ENCODE measurements at regions not wholly inside any gene's neighbourhood (a gene's known extent, or its start where the extent isn't known, plus 50 kb on each side); places are given as distances from the start of the nearest gene placed in this dataset.

- no peak for DNase-seq (ENCODE audit: extremely low spot score, unreplicated experiment)
- Mint-ChIP-seq H3K27ac (ENCODE audit: unreplicated experiment) (no peak overlapping the region), H3K36me3 (ENCODE audit: unreplicated experiment) (peaks cover 13% of the 10 kb centered on the region), H3K4me1 (ENCODE audit: unreplicated experiment) (peaks cover 19% of the 10 kb centered on the region), H3K27me3 (ENCODE audit: unreplicated experiment) (no peaks in the 10 kb centered on the region), H3K9me3 (ENCODE audit: unreplicated experiment) (peaks cover 16% of the 10 kb centered on the region), H3K4me3 (ENCODE audit: unreplicated experiment) (no peak overlapping the region)
- TF ChIP-seq, protein P1, sequence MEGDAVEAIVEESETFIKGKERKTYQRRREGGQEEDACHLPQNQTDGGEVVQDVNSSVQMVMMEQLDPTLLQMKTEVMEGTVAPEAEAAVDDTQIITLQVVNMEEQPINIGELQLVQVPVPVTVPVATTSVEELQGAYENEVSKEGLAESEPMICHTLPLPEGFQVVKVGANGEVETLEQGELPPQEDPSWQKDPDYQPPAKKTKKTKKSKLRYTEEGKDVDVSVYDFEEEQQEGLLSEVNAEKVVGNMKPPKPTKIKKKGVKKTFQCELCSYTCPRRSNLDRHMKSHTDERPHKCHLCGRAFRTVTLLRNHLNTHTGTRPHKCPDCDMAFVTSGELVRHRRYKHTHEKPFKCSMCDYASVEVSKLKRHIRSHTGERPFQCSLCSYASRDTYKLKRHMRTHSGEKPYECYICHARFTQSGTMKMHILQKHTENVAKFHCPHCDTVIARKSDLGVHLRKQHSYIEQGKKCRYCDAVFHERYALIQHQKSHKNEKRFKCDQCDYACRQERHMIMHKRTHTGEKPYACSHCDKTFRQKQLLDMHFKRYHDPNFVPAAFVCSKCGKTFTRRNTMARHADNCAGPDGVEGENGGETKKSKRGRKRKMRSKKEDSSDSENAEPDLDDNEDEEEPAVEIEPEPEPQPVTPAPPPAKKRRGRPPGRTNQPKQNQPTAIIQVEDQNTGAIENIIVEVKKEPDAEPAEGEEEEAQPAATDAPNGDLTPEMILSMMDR (IDR thresholded peaks at IDR 0.05) = no peak
These were observed 74.9 kb upstream of the ZNF280D start for GRCh38 chr15:56808160-56808559.

DNA sequence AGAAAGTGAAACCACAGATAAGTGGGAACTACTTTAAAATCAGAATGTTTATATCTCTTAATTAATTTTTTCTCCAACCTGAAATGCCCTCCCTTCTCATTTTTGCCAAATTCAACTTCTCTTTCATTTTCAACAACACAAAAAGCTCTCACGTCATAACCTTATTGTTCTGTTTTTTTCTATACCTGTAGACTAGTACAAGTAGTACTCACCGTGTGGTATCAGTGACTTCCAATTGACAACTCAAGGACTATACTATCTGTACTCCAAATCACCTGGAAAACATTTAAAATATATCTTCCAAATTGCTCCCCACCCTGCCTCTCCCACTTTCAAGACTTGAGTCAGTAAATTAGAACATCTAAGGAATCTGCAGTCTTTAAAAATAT is 72.8 kb upstream of the ZNF280D start:
- H3K27me3 Mint-ChIP-seq (ENCODE audit: unreplicated experiment) = no peaks in the 10 kb centered on the region
- H3K27ac Mint-ChIP-seq (ENCODE audit: unreplicated experiment) = peak overlapping the region; percentile 43
- peaks cover 16% of the 10 kb centered on the region for H3K9me3 Mint-ChIP-seq (ENCODE audit: unreplicated experiment)
- TF ChIP-seq, protein P1 (IDR thresholded peaks at IDR 0.05) = no peak
- peaks cover 19% of the 10 kb centered on the region for H3K4me1 Mint-ChIP-seq (ENCODE audit: unreplicated experiment)
- DNase-seq (ENCODE audit: extremely low spot score, unreplicated experiment) = no peak
- H3K36me3 Mint-ChIP-seq (ENCODE audit: unreplicated experiment) = peaks cover 13% of the 10 kb centered on the region
- peak overlapping the region; percentile 30 for H3K4me3 Mint-ChIP-seq (ENCODE audit: unreplicated experiment)

DNA sequence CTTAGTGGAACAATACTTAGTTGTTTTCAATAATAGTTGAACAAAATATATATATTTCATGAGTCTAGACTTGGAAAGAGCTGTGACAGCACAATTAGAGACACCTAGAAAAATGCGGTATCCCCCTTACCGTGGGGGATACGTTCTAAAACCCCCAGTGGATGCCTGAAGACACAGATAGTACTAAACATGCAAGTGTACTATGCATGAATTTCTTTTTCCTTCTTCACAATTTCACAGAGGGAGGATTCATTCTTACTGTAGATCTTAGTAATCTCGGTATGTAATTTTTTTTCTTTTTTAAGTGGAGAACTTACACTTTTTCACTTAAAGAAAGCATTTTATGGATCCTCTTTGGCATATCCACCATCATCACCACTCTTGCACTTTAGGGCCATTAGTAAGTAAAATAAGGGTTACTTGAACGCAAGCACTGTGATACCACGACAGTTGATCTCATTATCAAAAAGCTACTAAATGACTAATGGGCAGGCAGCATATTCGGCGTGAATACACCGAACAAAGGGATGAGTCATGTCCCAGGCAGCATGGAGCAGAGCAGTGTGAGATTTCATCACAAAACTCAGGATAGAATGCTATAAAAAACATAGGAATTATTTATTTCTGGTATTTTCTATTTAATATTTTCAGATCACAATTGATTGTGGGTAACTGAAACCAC is 72.3 kb upstream of the ZNF280D start:
- peaks cover 13% of the 10 kb centered on the region for H3K36me3 Mint-ChIP-seq (ENCODE audit: unreplicated experiment)
- no peaks in the 10 kb centered on the region for H3K27me3 Mint-ChIP-seq (ENCODE audit: unreplicated experiment)
- peaks cover 19% of the 10 kb centered on the region for H3K4me1 Mint-ChIP-seq (ENCODE audit: unreplicated experiment)
- no peak for DNase-seq (ENCODE audit: extremely low spot score, unreplicated experiment)
- H3K27ac Mint-ChIP-seq (ENCODE audit: unreplicated experiment) = peak overlapping the region; percentile 43
- peak overlapping the region; percentile 18 for H3K4me3 Mint-ChIP-seq (ENCODE audit: unreplicated experiment)
- TF ChIP-seq, protein P1 (IDR thresholded peaks at IDR 0.05) = no peak
- H3K9me3 Mint-ChIP-seq (ENCODE audit: unreplicated experiment) = peaks cover 16% of the 10 kb centered on the region

DNA sequence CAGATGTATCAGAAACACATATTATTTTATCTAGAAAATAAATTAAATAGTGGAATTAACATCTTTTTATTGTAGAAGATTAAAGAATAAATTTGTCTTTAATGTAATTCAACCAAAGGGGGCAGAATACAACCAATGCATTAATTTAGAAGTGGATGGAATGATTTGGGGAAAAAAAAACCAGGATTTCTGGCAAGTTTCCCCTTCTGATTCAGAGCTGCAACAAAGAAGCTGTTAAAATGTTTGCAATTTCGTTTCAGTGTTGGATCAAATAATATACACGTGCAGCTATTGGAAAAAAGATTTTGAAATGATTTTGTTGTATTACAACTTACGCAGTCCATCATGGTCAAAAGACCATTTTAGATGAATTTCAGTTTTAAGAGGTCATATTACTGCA is 71.6 kb upstream of the ZNF280D start:
- peaks cover 16% of the 10 kb centered on the region for H3K9me3 Mint-ChIP-seq (ENCODE audit: unreplicated experiment)
- H3K4me3 Mint-ChIP-seq (ENCODE audit: unreplicated experiment) = no peak overlapping the region
- no peak for DNase-seq (ENCODE audit: extremely low spot score, unreplicated experiment)
- H3K27me3 Mint-ChIP-seq (ENCODE audit: unreplicated experiment) = no peaks in the 10 kb centered on the region
- peak overlapping the region; percentile 43 for H3K27ac Mint-ChIP-seq (ENCODE audit: unreplicated experiment)
- TF ChIP-seq, protein P1 (IDR thresholded peaks at IDR 0.05) = no peak
- H3K4me1 Mint-ChIP-seq (ENCODE audit: unreplicated experiment) = peaks cover 19% of the 10 kb centered on the region
- peaks cover 13% of the 10 kb centered on the region for H3K36me3 Mint-ChIP-seq (ENCODE audit: unreplicated experiment)

GRCh38 chr15:56804279-56804678 is 71.0 kb upstream of the ZNF280D start:
- H3K36me3 Mint-ChIP-seq (ENCODE audit: unreplicated experiment) = peaks cover 13% of the 10 kb centered on the region
- TF ChIP-seq, protein P1 (IDR thresholded peaks at IDR 0.05) = no peak
- no peaks in the 10 kb centered on the region for H3K27me3 Mint-ChIP-seq (ENCODE audit: unreplicated experiment)
- H3K4me3 Mint-ChIP-seq (ENCODE audit: unreplicated experiment) = no peak overlapping the region
- H3K27ac Mint-ChIP-seq (ENCODE audit: unreplicated experiment) = peak overlapping the region; percentile 56
- no peak for DNase-seq (ENCODE audit: extremely low spot score, unreplicated experiment)
- peaks cover 19% of the 10 kb centered on the region for H3K4me1 Mint-ChIP-seq (ENCODE audit: unreplicated experiment)
- H3K9me3 Mint-ChIP-seq (ENCODE audit: unreplicated experiment) = peaks cover 15% of the 10 kb centered on the region

Data from osteocyte (in vitro differentiated cells).